Uterus (tissue), 2 donors: ENCODE measurements at regions not wholly inside any gene's neighbourhood (a gene's known extent, or its start where the extent isn't known, plus 50 kb on each side); places are given as distances from the start of the nearest gene placed in this dataset.

Source experiments
- CTCF ChIP-seq, 4 experiments: fragments of 200-600 bp in 2 of 4; fragments of 450-650 bp in 2 of 4; sonication (generic) in 2 of 4; IDR thresholded peaks; one replicate each; pipeline ENCODE4 v1.5.1; 2016 to 2019; ENCODE audit warnings: antibody characterized with exemption in 4 of 4, mild to moderate bottlenecking in 2 of 4, moderate library complexity in 1 of 4
- POLR2A ChIP-seq, 2 donors: fragments of 450-650 bp; IDR thresholded peaks; one replicate each; pipeline ENCODE4 v1.6.1; 2016; ENCODE audit warnings: antibody characterized with exemption in 2 of 2, mild to moderate bottlenecking in 1 of 2, moderate library complexity in 1 of 2

- no peak for TF ChIP-seq POLR2A (IDR thresholded peaks at IDR 0.05)
- TF ChIP-seq CTCF (IDR thresholded peaks at IDR 0.05): no peak
These were observed 247.6 kb downstream of the BCAT1 start for GRCh38 chr12:24701343-24701742.
